GM12878 (cell line): ENCODE measurements at regions not wholly inside any gene's neighbourhood (a gene's known extent, or its start where the extent isn't known, plus 50 kb on each side); places are given as distances from the start of the nearest gene placed in this dataset.

Experiments used
- ATF7 ChIP-seq: fragments of 450-650 bp; IDR thresholded peaks from 2 replicates; pipeline ENCODE4 v1.6.1; 2016; ENCODE audit warnings: low read depth, mild to moderate bottlenecking
- BACH1 ChIP-seq: fragments of 450-650 bp; IDR thresholded peaks from 2 replicates; pipeline ENCODE4 v1.6.1; 2017; ENCODE audit warnings: mild to moderate bottlenecking, borderline replicate concordance
- BCL11A ChIP-seq: IDR thresholded peaks from 2 replicates; pipeline ENCODE4 v1.6.1; 2011; ENCODE audit warnings: low read depth, low read length
- EP300 ChIP-seq, 2 experiments: fragments of 150-350 bp in 1 of 2; IDR thresholded peaks; 2 replicates each; pipeline ENCODE4 v1.6.1; 2011 to 2012; ENCODE audit warnings: low read depth in 2 of 2, low read length in 2 of 2, borderline replicate concordance in 1 of 2, improper control_type of control experiment in 1 of 2, inconsistent platforms in 1 of 2; ENCODE audit not compliant: control insufficient read depth in 1 of 2
- HCFC1 ChIP-seq: fragments of 150-350 bp; IDR thresholded peaks from 2 replicates; pipeline ENCODE4 v1.6.1; 2014; ENCODE audit warnings: low read length
- IKZF2 ChIP-seq, 2 experiments: fragments of 450-650 bp; IDR thresholded peaks; 2 replicates each; pipeline ENCODE4 v1.6.1; 2017; ENCODE audit warnings: mild to moderate bottlenecking in 2 of 2, moderate library complexity in 2 of 2
- MEF2B ChIP-seq: fragments of 450-650 bp; IDR thresholded peaks from 2 replicates; pipeline ENCODE4 v1.6.1; 2018; ENCODE audit warnings: mild to moderate bottlenecking, moderate library complexity; ENCODE audit not compliant: partially characterized antibody, poor library complexity, severe bottlenecking
- MLLT1 ChIP-seq: fragments of 450-650 bp; IDR thresholded peaks from 2 replicates; pipeline ENCODE4 v1.6.1; 2016; ENCODE audit warnings: mild to moderate bottlenecking
- POLR2AphosphoS5 ChIP-seq: IDR thresholded peaks from 2 replicates; pipeline ENCODE4 v1.6.1; 2011; ENCODE audit warnings: mild to moderate bottlenecking, low read length, inconsistent platforms
- RELB ChIP-seq: fragments of 450-650 bp; IDR thresholded peaks from 2 replicates; pipeline ENCODE4 v1.6.1; 2017; ENCODE audit warnings: low read depth, mild to moderate bottlenecking, moderate library complexity
- RUNX3 ChIP-seq: IDR thresholded peaks from 2 replicates; pipeline ENCODE4 v1.6.1; 2012; ENCODE audit warnings: low read length, inconsistent platforms
- SKIL ChIP-seq: fragments of 450-650 bp; IDR thresholded peaks from 2 replicates; pipeline ENCODE4 v1.6.1; 2017; ENCODE audit warnings: mild to moderate bottlenecking, low read depth, inconsistent platforms; ENCODE audit not compliant: poor library complexity, severe bottlenecking
- ZNF217 ChIP-seq: fragments of 450-650 bp; IDR thresholded peaks from 2 replicates; pipeline ENCODE4 v1.6.1; 2017; ENCODE audit warnings: antibody characterized with exemption, mild to moderate bottlenecking
- ZNF24 ChIP-seq: fragments of 450-650 bp; IDR thresholded peaks from 2 replicates; pipeline ENCODE4 v1.6.1; 2017; ENCODE audit warnings: antibody characterized with exemption, mild to moderate bottlenecking
- ZNF687 ChIP-seq: fragments of 450-650 bp; IDR thresholded peaks from 2 replicates; pipeline ENCODE4 v1.6.1; 2017; ENCODE audit warnings: mild to moderate bottlenecking, moderate library complexity

- TF ChIP-seq ZNF687: no peak; the same call in 1 of the 2 replicates
- peak; percentile 42; the same call in 1 of the 2 replicates for TF ChIP-seq BACH1
- TF ChIP-seq MLLT1: peak; percentile 61
- TF ChIP-seq MEF2B: peak; percentile 25
- no peak for TF ChIP-seq ZNF24
- peak; percentile 77 to 84; a peak in 3 of 4 replicates for TF ChIP-seq EP300 (IDR thresholded peaks at IDR 0.05; ENCODE audit: borderline replicate concordance in 1 of 2, control insufficient read depth in 1 of 2, low read depth in 2 of 2, low read length in 2 of 2)
- TF ChIP-seq SKIL: peak; percentile 38
- peak; percentile 84 for TF ChIP-seq RELB
- TF ChIP-seq BCL11A: peak; percentile 56; the same call in 1 of the 2 replicates
- TF ChIP-seq RUNX3: peak; percentile 69
- TF ChIP-seq IKZF2 (IDR thresholded peaks at IDR 0.05): peak; percentile 28 to 45; a peak in 1 of 4 replicates
- peak; percentile 63 for TF ChIP-seq ATF7
- TF ChIP-seq HCFC1: no peak
- no peak for TF ChIP-seq POLR2AphosphoS5
- TF ChIP-seq ZNF217: peak; percentile 86; the same call in 1 of the 2 replicates
Observed at GRCh38 chr6:63097222-63097621, 114.0 kb upstream of the FKBP1C start (continued).
